ENCODE measurements at regions not wholly inside any gene's neighbourhood (a gene's known extent, or its start where the extent isn't known, plus 50 kb on each side); places are given as distances from the start of the nearest gene placed in this dataset.

DNA sequence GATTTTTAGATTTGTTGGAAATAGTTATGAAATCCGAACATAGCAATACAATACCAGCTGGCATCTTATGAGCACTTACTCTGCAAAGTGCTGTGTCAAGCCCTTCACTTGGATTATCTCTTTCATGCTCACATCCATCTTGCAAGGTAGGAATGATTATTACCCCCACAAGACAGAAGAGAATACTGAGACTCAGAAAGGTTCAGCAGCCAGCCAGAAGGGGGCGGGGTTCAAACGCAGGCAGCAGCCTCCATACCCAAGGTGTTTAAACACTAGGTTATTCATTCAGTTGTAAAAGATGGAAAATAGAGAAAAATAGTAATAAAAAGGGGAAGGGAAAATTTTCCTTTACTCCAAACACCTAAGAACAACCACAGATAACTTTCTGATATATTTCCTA lies 158.5 kb downstream of the CCDC34 start:
- TF ChIP-seq, protein P1, sequence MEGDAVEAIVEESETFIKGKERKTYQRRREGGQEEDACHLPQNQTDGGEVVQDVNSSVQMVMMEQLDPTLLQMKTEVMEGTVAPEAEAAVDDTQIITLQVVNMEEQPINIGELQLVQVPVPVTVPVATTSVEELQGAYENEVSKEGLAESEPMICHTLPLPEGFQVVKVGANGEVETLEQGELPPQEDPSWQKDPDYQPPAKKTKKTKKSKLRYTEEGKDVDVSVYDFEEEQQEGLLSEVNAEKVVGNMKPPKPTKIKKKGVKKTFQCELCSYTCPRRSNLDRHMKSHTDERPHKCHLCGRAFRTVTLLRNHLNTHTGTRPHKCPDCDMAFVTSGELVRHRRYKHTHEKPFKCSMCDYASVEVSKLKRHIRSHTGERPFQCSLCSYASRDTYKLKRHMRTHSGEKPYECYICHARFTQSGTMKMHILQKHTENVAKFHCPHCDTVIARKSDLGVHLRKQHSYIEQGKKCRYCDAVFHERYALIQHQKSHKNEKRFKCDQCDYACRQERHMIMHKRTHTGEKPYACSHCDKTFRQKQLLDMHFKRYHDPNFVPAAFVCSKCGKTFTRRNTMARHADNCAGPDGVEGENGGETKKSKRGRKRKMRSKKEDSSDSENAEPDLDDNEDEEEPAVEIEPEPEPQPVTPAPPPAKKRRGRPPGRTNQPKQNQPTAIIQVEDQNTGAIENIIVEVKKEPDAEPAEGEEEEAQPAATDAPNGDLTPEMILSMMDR (IDR thresholded peaks at IDR 0.05 in 8 of 11, conservative IDR thresholded peaks at IDR 0.05 in 3 of 11), result peak in 3 of 11 experiments; percentile 8 to 22 (median 18)
- no peak for TF ChIP-seq POLR2AphosphoS5 (IDR thresholded peaks at IDR 0.05)
- H3K4me1 ChIP-seq, result peaks cover 3 to 64% (median 18%) of the 10 kb centered on the region in 6 donors
- no peak for DNase-seq
- no peaks in the 10 kb centered on the region for H3K36me3 ChIP-seq
- intact Hi-C loops (cut with DNase I; ENCODE audit: low total_unique reads), result no loop called here
- H3K9me3 ChIP-seq, result no peaks in the 10 kb centered on the region
- H3K4me3 ChIP-seq, result no peak overlapping the region
- no peaks in the 10 kb centered on the region for H3K27me3 ChIP-seq (replicated peaks in 1 of 7)
- WGBS, 5 donors, result 58 to 91% (median 73%) methylated on average over 3 of the region's 3 CpGs
- H3K27ac ChIP-seq, result no peak overlapping the region

DNA sequence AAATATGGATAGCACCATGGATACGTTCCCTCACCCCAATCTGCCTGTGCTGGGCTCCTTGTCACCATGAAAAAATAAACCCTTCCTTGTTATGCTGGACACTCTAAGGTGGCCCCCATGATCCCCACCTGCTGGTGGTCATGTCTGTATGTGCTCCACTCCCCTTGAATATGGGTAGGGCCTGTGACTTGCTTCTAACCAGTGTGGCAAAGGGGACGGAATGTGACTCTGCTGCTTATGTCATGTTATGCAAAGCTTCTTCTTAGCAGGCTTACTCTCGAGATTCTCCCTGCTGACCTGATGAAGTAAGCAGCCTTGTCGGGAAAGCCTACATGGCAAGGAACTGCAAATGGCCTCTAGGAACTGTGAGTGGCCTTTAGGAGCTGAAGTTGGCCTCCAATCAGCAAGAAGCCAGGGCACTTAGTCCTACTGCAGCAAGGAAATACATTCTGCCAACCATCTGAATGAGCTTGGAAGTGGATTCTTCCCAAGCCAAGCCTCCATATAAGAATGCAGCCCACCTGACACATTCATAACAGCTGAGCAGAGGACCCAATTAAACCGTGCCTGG lies 159.9 kb downstream of the CCDC34 start:
- H3K27ac ChIP-seq, result peak overlapping the region in 1 of 8 donors; percentile 69
- WGBS, 5 donors, result 76 to 88% (median 80%) methylated on average over 5 of the region's 5 CpGs

DNA sequence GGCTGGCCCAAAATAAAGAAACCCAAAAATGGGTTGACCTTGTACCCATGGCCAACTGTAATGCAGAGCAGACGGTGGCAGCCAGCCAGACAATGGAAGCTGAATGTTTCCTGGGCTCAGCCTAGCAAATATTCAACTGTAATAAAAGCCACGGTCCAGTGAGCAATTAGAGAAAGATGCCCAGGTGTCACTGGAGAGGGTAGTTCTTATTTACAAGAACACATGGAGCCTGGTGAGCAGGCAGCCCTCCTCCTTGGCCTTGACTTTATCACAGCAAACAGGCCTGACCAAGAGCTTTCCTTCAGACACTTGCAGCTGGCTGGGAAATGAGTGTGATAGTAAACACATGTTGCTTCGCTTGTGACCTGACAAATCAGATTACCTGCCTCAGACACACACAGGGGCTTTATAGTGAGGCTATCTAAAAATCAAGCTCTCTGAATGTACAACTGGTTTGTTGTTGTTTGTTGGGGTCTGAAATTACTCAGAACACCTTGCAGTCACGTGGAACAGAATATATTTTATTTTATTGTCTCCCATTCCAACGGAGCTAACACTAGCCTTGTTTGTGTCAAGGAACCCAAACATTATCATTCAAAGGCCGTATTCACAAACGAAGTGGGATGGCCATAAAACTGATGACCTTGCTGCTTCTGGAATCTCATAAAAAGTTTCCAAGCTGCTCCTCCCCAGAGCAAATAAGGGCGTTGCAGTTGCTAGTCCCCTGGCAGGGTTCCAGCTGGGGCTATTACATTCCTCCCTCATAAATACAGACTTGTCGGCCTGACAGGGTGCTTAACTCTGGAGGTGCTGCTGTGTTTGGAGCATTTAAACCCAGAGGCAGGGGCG lies 161.1 kb downstream of the BBOX1 start:
- no peak for DNase-seq
- intact Hi-C loops (cut with DNase I; ENCODE audit: low total_unique reads), result no loop called here
- no peaks in the 10 kb centered on the region for H3K36me3 ChIP-seq
- 42 to 63% (median 57%) methylated on average over 10 of the region's 10 CpGs for WGBS, 5 donors
- no peaks in the 10 kb centered on the region for H3K27me3 ChIP-seq (replicated peaks in 1 of 7)
- H3K4me1 ChIP-seq, result peaks cover 3 to 63% (median 18%) of the 10 kb centered on the region in 6 donors
- peak overlapping the region in 7 of 8 donors; percentile 30 to 79 (median 59) for H3K27ac ChIP-seq
- no peaks in the 10 kb centered on the region for H3K9me3 ChIP-seq
- TF ChIP-seq, protein P1 (IDR thresholded peaks at IDR 0.05 in 8 of 11, conservative IDR thresholded peaks at IDR 0.05 in 3 of 11), result no peak
- TF ChIP-seq POLR2A (IDR thresholded peaks at IDR 0.05) (no peak), POLR2AphosphoS5 (IDR thresholded peaks at IDR 0.05) (peak in 1 of 3 donors; percentile 25)
- no peak overlapping the region for H3K4me3 ChIP-seq

More for the DNA sequence above, 159.9 kb downstream of the CCDC34 start:
- Histone ChIP-seq H3K4me3 (no peak overlapping the region), H3K4me1 (peaks cover 3 to 54% (median 18%) of the 10 kb centered on the region in 6 donors), H3K9me3 (no peaks in the 10 kb centered on the region), H3K36me3 (no peaks in the 10 kb centered on the region), H3K27me3 (replicated peaks in 1 of 7) (no peaks in the 10 kb centered on the region)
- no peak for TF ChIP-seq POLR2A (IDR thresholded peaks at IDR 0.05)
- TF ChIP-seq, protein P1 (IDR thresholded peaks at IDR 0.05 in 8 of 11, conservative IDR thresholded peaks at IDR 0.05 in 3 of 11), result no peak
- no peak for TF ChIP-seq POLR2AphosphoS5 (IDR thresholded peaks at IDR 0.05)
- no peak for DNase-seq
- intact Hi-C loops (cut with DNase I; ENCODE audit: low total_unique reads), result no loop called here
